ENCODE measurements at regions not wholly inside any gene's neighbourhood (a gene's known extent, or its start where the extent isn't known, plus 50 kb on each side); places are given as distances from the start of the nearest gene placed in this dataset.

- no peak for TF ChIP-seq CTCF (IDR thresholded peaks at IDR 0.05)
- no peak for TF ChIP-seq POLR2A (IDR thresholded peaks at IDR 0.05)
- Histone ChIP-seq H3K4me3 (no peak overlapping the region), H3K36me3 (no peaks in the 10 kb centered on the region), H3K27me3 (no peaks in the 10 kb centered on the region), H3K9me3 (no peaks in the 10 kb centered on the region), H3K27ac (no peak overlapping the region), H3K4me1 (no peaks in the 10 kb centered on the region)
- intact Hi-C loops (cut with DNase I): no loop called here
- WGBS, 4 donors: 74 to 84% (median 81%) methylated on average over 1 of the region's 1 CpG
- ATAC-seq (no peak), DNase-seq (no peak)
Observed at GRCh38 chr5:147152086-147152485, 82.7 kb upstream of the STK32A start.

GRCh38 chr5:147154809-147155208 lies 80.0 kb upstream of the STK32A start:
- no peak overlapping the region for H3K4me3 ChIP-seq
- 72 to 80% (median 74%) methylated on average over 3 of the region's 3 CpGs for WGBS, 4 donors
- intact Hi-C loops (cut with DNase I): no loop called here
- ATAC-seq (no peak), DNase-seq (no peak)
- no peaks in the 10 kb centered on the region for H3K4me1 ChIP-seq
- H3K27ac ChIP-seq: no peak overlapping the region
- H3K36me3 ChIP-seq: no peaks in the 10 kb centered on the region
- no peak for TF ChIP-seq POLR2A (IDR thresholded peaks at IDR 0.05)
- no peak for TF ChIP-seq CTCF (IDR thresholded peaks at IDR 0.05)
- no peaks in the 10 kb centered on the region for H3K27me3 ChIP-seq
- H3K9me3 ChIP-seq: no peaks in the 10 kb centered on the region

- no peak overlapping the region for H3K4me3 ChIP-seq
- no peaks in the 10 kb centered on the region for H3K27me3 ChIP-seq
- WGBS, 4 donors: 73 to 77% (median 75%) methylated on average over 5 of the region's 5 CpGs
- TF ChIP-seq CTCF (IDR thresholded peaks at IDR 0.05) (no peak), POLR2A (IDR thresholded peaks at IDR 0.05) (no peak)
- H3K36me3 ChIP-seq: no peaks in the 10 kb centered on the region
- DNase-seq (no peak), ATAC-seq (no peak)
- no peaks in the 10 kb centered on the region for H3K4me1 ChIP-seq
- no peak overlapping the region for H3K27ac ChIP-seq
- intact Hi-C loops (cut with DNase I): no loop called here
- no peaks in the 10 kb centered on the region for H3K9me3 ChIP-seq
Observed at GRCh38 chr5:147156012-147156411, 78.8 kb upstream of the STK32A start.

GRCh38 chr5:147160902-147161700 lies 73.7 kb upstream of the STK32A start:
- intact Hi-C loops (cut with DNase I): no loop called here
- peaks cover 0 to 4% (median 0%) of the 10 kb centered on the region in 9 donors for H3K27me3 ChIP-seq
- H3K9me3 ChIP-seq: no peaks in the 10 kb centered on the region
- ATAC-seq (no peak), DNase-seq (peak in 1 of 5 donors; percentile 8)
- no peak overlapping the region for H3K27ac ChIP-seq
- TF ChIP-seq POLR2A (IDR thresholded peaks at IDR 0.05) (no peak), CTCF (IDR thresholded peaks at IDR 0.05) (no peak)
- 27 to 38% (median 33%) methylated on average over 3 of the region's 3 CpGs for WGBS, 4 donors
- H3K4me3 ChIP-seq: no peak overlapping the region
- no peaks in the 10 kb centered on the region for H3K36me3 ChIP-seq
- no peaks in the 10 kb centered on the region for H3K4me1 ChIP-seq
